ENCODE measurements at regions not wholly inside any gene's neighbourhood (a gene's known extent, or its start where the extent isn't known, plus 50 kb on each side); places are given as distances from the start of the nearest gene placed in this dataset.

- no peak for DNase-seq (ENCODE audit: extremely low read depth, low read depth)
Measured at GRCh38 chr7:46029111-46029704, 108.1 kb upstream of the IGFBP3 start.

- no peak for DNase-seq (ENCODE audit: extremely low read depth, low read depth)
Measured at GRCh38 chr7:46028246-46028645, 107.2 kb upstream of the IGFBP3 start.

- DNase-seq (ENCODE audit: extremely low read depth, low read depth) = no peak
Measured at GRCh38 chr7:46026741-46027140, 105.7 kb upstream of the IGFBP3 start.

- no peak for DNase-seq (ENCODE audit: extremely low read depth, low read depth)
Measured at GRCh38 chr7:46024263-46024916, 103.3 kb upstream of the IGFBP3 start.

- no peak for DNase-seq (ENCODE audit: extremely low read depth, low read depth)
Measured at GRCh38 chr7:46022397-46022796, 101.3 kb upstream of the IGFBP3 start.

GRCh38 chr7:46015107-46015868 lies 94.2 kb upstream of the IGFBP3 start:
- no peak for DNase-seq (ENCODE audit: extremely low read depth, low read depth)

GRCh38 chr7:46011501-46011900 lies 90.4 kb upstream of the IGFBP3 start:
- DNase-seq (ENCODE audit: extremely low read depth, low read depth) = no peak

- DNase-seq (ENCODE audit: extremely low read depth, low read depth) = no peak
Measured at GRCh38 chr7:46011059-46011458, 90.0 kb upstream of the IGFBP3 start.

GRCh38 chr7:46009211-46009610 lies 88.1 kb upstream of the IGFBP3 start:
- no peak for DNase-seq (ENCODE audit: extremely low read depth, low read depth)

- no peak for DNase-seq (ENCODE audit: extremely low read depth, low read depth)
Measured at GRCh38 chr7:46007990-46008643, 87.0 kb upstream of the IGFBP3 start.

- no peak for DNase-seq (ENCODE audit: extremely low read depth, low read depth)
Measured at GRCh38 chr7:46007194-46007593, 86.1 kb upstream of the IGFBP3 start.

- no peak for DNase-seq (ENCODE audit: extremely low read depth, low read depth)
Measured at GRCh38 chr7:46006723-46007122, 85.7 kb upstream of the IGFBP3 start.

GRCh38 chr7:46006212-46006611 lies 85.1 kb upstream of the IGFBP3 start:
- no peak for DNase-seq (ENCODE audit: extremely low read depth, low read depth)

GRCh38 chr7:46004965-46005364 lies 83.9 kb upstream of the IGFBP3 start:
- no peak for DNase-seq (ENCODE audit: extremely low read depth, low read depth)

- no peak for DNase-seq (ENCODE audit: extremely low read depth, low read depth)
Measured at GRCh38 chr7:46003896-46004875, 83.1 kb upstream of the IGFBP3 start.

- no peak for DNase-seq (ENCODE audit: extremely low read depth, low read depth)
Measured at GRCh38 chr7:46003161-46003560, 82.1 kb upstream of the IGFBP3 start.

- no peak for DNase-seq (ENCODE audit: extremely low read depth, low read depth)
Measured at GRCh38 chr7:46000513-46000912, 79.4 kb upstream of the IGFBP3 start.

GRCh38 chr7:45999541-45999940 lies 78.5 kb upstream of the IGFBP3 start:
- DNase-seq (ENCODE audit: extremely low read depth, low read depth) = no peak

GRCh38 chr7:45998506-45998905 lies 77.4 kb upstream of the IGFBP3 start:
- no peak for DNase-seq (ENCODE audit: extremely low read depth, low read depth)

GRCh38 chr7:45993621-45994020 lies 72.5 kb upstream of the IGFBP3 start:
- DNase-seq (ENCODE audit: extremely low read depth, low read depth) = no peak

Data from NCI-H460 (cell line).